ENCODE measurements at regions not wholly inside any gene's neighbourhood (a gene's known extent, or its start where the extent isn't known, plus 50 kb on each side); places are given as distances from the start of the nearest gene placed in this dataset.
A peak's percentile ranks its signal among the peaks of the same experiment; 100 is the strongest.

- DNase-seq, result no peak
These were observed 237.2 kb upstream of the DCN start for GRCh38 chr12:91419809-91420208.

GRCh38 chr12:91418221-91419090, 235.8 kb upstream of the DCN start:
- no peak for DNase-seq

- no peak for DNase-seq
These were observed 235.0 kb upstream of the DCN start for GRCh38 chr12:91417650-91418049.

- DNase-seq, result no peak
These were observed 232.0 kb upstream of the DCN start for GRCh38 chr12:91414636-91415035.

GRCh38 chr12:91413581-91414546, 231.2 kb upstream of the DCN start:
- no peak for DNase-seq

GRCh38 chr12:91406920-91407341, 224.3 kb upstream of the DCN start:
- no peak for DNase-seq

GRCh38 chr12:91404441-91404840, 221.8 kb upstream of the DCN start:
- no peak for DNase-seq

GRCh38 chr12:91401190-91401589, 218.6 kb upstream of the DCN start:
- no peak for DNase-seq

GRCh38 chr12:91400271-91400670, 217.7 kb upstream of the DCN start:
- no peak for DNase-seq

GRCh38 chr12:91397866-91398532, 215.4 kb upstream of the DCN start:
- no peak for DNase-seq

GRCh38 chr12:91396293-91396692, 213.7 kb upstream of the DCN start:
- DNase-seq, result no peak

GRCh38 chr12:91395628-91396135, 213.1 kb upstream of the DCN start:
- no peak for DNase-seq

- no peak for DNase-seq
These were observed 212.3 kb upstream of the DCN start for GRCh38 chr12:91394903-91395302.

- no peak for DNase-seq
These were observed 206.0 kb upstream of the DCN start for GRCh38 chr12:91388573-91388972.

- DNase-seq, result no peak
These were observed 205.0 kb upstream of the DCN start for GRCh38 chr12:91387461-91388134.

GRCh38 chr12:91384806-91385205, 202.2 kb upstream of the DCN start:
- DNase-seq, result no peak

GRCh38 chr12:91384366-91384765, 201.7 kb upstream of the DCN start:
- no peak for DNase-seq

GRCh38 chr12:91383099-91383498, 200.5 kb upstream of the DCN start:
- no peak for DNase-seq

- DNase-seq, result peak; percentile 76 to 77
These were observed 199.5 kb upstream of the DCN start for GRCh38 chr12:91382081-91382543.

- peak in 1 of 2 experiments; percentile 25 for DNase-seq
These were observed 198.7 kb upstream of the DCN start for GRCh38 chr12:91381309-91381804.

GRCh38 chr12:91380631-91381030, 198.0 kb upstream of the DCN start:
- DNase-seq, result no peak
